SK-N-SH (cell line): ENCODE measurements at regions not wholly inside any gene's neighbourhood (a gene's known extent, or its start where the extent isn't known, plus 50 kb on each side); places are given as distances from the start of the nearest gene placed in this dataset.

ENCODE experiments used
- CTCF ChIA-PET: fragments of 300-600, 350-600 bp; formaldehyde crosslinking; extraction: SDS; loops from one replicate; lab custom pipeline; 2021; lab: Yijun Ruan, JAX
- POLR2A ChIA-PET: fragments of 350-600 bp; sonication (Branson Sonifier 250); formaldehyde crosslinking; extraction: SDS; loops from one replicate; lab custom pipeline; 2020; ENCODE audit warnings: antibody characterized with exemption, inconsistent platforms; lab: Yijun Ruan, JAX
- DNase-seq: peaks from one replicate; pipeline ENCODE4 v3.0.0; 2012
- H2AFZ ChIP-seq: fragments of 200-600 bp; sonication (generic); 2 replicates; pipeline ENCODE4 v1.8.1; 2016; ENCODE audit warnings: antibody characterized with exemption, mild to moderate bottlenecking, low read depth
- H3F3A ChIP-seq: fragments of 200-600 bp; sonication (generic); replicated peaks from 2 replicates; pipeline ENCODE3; 2016; ENCODE audit warnings: antibody characterized with exemption, mild to moderate bottlenecking; ENCODE audit not compliant: insufficient read depth
- H3K27ac ChIP-seq, 2 experiments: fragments of 200-500 bp in 1 of 2; fragments of 200-600 bp in 1 of 2; sonication (Bioruptor generic) in 1 of 2; sonication (generic), shearing (Covaris generic) in 1 of 2; 2 replicates each; pipeline versions ENCODE4 v1.5.1 to v1.6.1; 2014 to 2016; ENCODE audit warnings: low read depth in 2 of 2, inconsistent platforms in 1 of 2, low read length in 1 of 2, mild to moderate bottlenecking in 1 of 2, mixed read lengths in 1 of 2
- H3K27me3 ChIP-seq: fragments of 200-600 bp; sonication (generic), shearing (Covaris generic); 2 replicates; pipeline ENCODE4 v1.6.1; 2016; ENCODE audit warnings: mixed run types; ENCODE audit not compliant: insufficient read depth
- H3K36me3 ChIP-seq, 2 experiments: fragments of 200-500 bp in 1 of 2; fragments of 200-600 bp in 1 of 2; sonication (Bioruptor generic) in 1 of 2; sonication (generic) in 1 of 2; replicated peaks in 1 of 2; 2 replicates each; pipeline versions ENCODE3 to v1.5.1; 2014 to 2016; ENCODE audit warnings: low read length in 1 of 2, mild to moderate bottlenecking in 1 of 2; ENCODE audit not compliant: insufficient read depth in 2 of 2, control insufficient read depth in 1 of 2
- H3K4me1 ChIP-seq, 2 experiments: fragments of 200-500 bp in 1 of 2; fragments of 200-600 bp in 1 of 2; sonication (Bioruptor generic) in 1 of 2; sonication (generic), shearing (Covaris generic) in 1 of 2; 2 replicates each; pipeline versions ENCODE4 v1.5.1 to v1.6.1; 2014 to 2016; ENCODE audit warnings: low read depth in 1 of 2, low read length in 1 of 2, mixed run types in 1 of 2; ENCODE audit not compliant: insufficient read depth in 2 of 2, control insufficient read depth in 1 of 2
- H3K4me2 ChIP-seq: fragments of 200-600 bp; sonication (generic), shearing (Covaris generic); 2 replicates; pipeline ENCODE4 v1.6.1; 2017; ENCODE audit warnings: mixed run types
- H3K4me3 ChIP-seq, 2 experiments: fragments of 200-500 bp in 1 of 2; fragments of 200-600 bp in 1 of 2; sonication (Bioruptor generic) in 1 of 2; sonication (generic), shearing (Covaris generic) in 1 of 2; 2 replicates each; pipeline versions ENCODE4 v1.5.1 to v1.8.1; 2014 to 2016; ENCODE audit warnings: low read depth in 2 of 2, inconsistent platforms in 1 of 2, low read length in 1 of 2, mild to moderate bottlenecking in 1 of 2, mixed read lengths in 1 of 2, moderate library complexity in 1 of 2
- H3K79me2 ChIP-seq: fragments of 200-600 bp; sonication (generic); 2 replicates; pipeline ENCODE4 v1.8.1; 2017; ENCODE audit warnings: mild to moderate bottlenecking; ENCODE audit not compliant: insufficient read depth
- H3K9ac ChIP-seq: fragments of 200-600 bp; sonication (generic); 2 replicates; pipeline ENCODE4 v1.6.1; 2017; ENCODE audit warnings: mixed run types
- H3K9me2 ChIP-seq: fragments of 200-600 bp; sonication (generic); 2 replicates; pipeline ENCODE4 v1.6.1; 2017; ENCODE audit warnings: mixed run types
- H3K9me3 ChIP-seq: fragments of 200-600 bp; sonication (generic); 2 replicates; pipeline ENCODE4 v1.6.1; 2017; ENCODE audit warnings: mixed run types, mild to moderate bottlenecking, moderate library complexity
- H4K20me1 ChIP-seq: fragments of 200-600 bp; sonication (generic); 2 replicates; pipeline ENCODE4 v1.6.1; 2017; ENCODE audit warnings: mild to moderate bottlenecking, mixed run types; ENCODE audit not compliant: insufficient read depth
- CHD2 ChIP-seq: fragments of 150-350 bp; IDR thresholded peaks from 2 replicates; pipeline ENCODE4 v1.6.1; 2018; ENCODE audit warnings: low read length; ENCODE audit not compliant: partially characterized antibody
- EP300 ChIP-seq, 2 experiments: IDR thresholded peaks; 2 replicates each; pipeline versions ENCODE4 v1.4.0 to v1.6.1; 2012; ENCODE audit warnings: borderline replicate concordance in 1 of 2, low read depth in 1 of 2, low read length in 1 of 2
- EZH2phosphoT487 ChIP-seq: fragments of 200-600 bp; sonication (generic); IDR thresholded peaks from 2 replicates; pipeline ENCODE4 v1.6.1; 2017; ENCODE audit warnings: low read depth, mixed run types, mild to moderate bottlenecking, antibody characterized with exemption, moderate library complexity, borderline replicate concordance
- GABPA ChIP-seq: IDR thresholded peaks from 2 replicates; pipeline ENCODE4 v1.4.0; 2012; ENCODE audit warnings: low read depth, mild to moderate bottlenecking
- GATA2 ChIP-seq: sonication (generic); formaldehyde crosslinking; IDR thresholded peaks from 2 replicates; pipeline ENCODE4 v1.5.0; 2020; ENCODE audit warnings: mild to moderate bottlenecking, missing genetic modification reagents
- MEF2A ChIP-seq: IDR thresholded peaks from 2 replicates; pipeline ENCODE4 v1.4.0; 2012; ENCODE audit warnings: low read depth, borderline replicate concordance
- NRF1 ChIP-seq: IDR thresholded peaks from 2 replicates; pipeline ENCODE4 v1.6.1; 2012; ENCODE audit warnings: low read depth, mild to moderate bottlenecking, low read length
- RXRA ChIP-seq: IDR thresholded peaks from 2 replicates; pipeline ENCODE4 v1.4.0; 2012; ENCODE audit warnings: low read depth, mild to moderate bottlenecking, borderline replicate concordance
- SIN3A ChIP-seq: IDR thresholded peaks from 2 replicates; pipeline ENCODE4 v1.6.1; 2012; ENCODE audit warnings: low read depth, mild to moderate bottlenecking, low read length, moderate library complexity, borderline replicate concordance
- SMC3 ChIP-seq: IDR thresholded peaks from 2 replicates; pipeline ENCODE4 v1.6.1; 2012; ENCODE audit warnings: low read depth, low read length, improper control_type of control experiment
- TAF1 ChIP-seq: IDR thresholded peaks from 2 replicates; pipeline ENCODE4 v1.6.1; 2012; ENCODE audit warnings: low read depth, mild to moderate bottlenecking, low read length, moderate library complexity, borderline replicate concordance
- YY1 ChIP-seq: IDR thresholded peaks from 2 replicates; pipeline ENCODE4 v1.4.0; 2012; ENCODE audit warnings: low read depth, mild to moderate bottlenecking
- WGBS: methylation state at CpG from one replicate; pipeline ENCODE4 v1.1.6; 2017; ENCODE audit warnings: low lambda C conversion rate; 5-methylcytosine and 5-hydroxymethylcytosine counted together
- TF ChIP-seq, protein P1 (sequence below): IDR thresholded peaks from 2 replicates; pipeline ENCODE4; 2012
- TF ChIP-seq, protein P2 (sequence below): IDR thresholded peaks from 2 replicates; pipeline ENCODE4 v1.6.1; 2012; ENCODE audit warnings: mild to moderate bottlenecking, low read depth, low read length, moderate library complexity
- TF ChIP-seq, protein P3 (sequence below): IDR thresholded peaks from 2 replicates; pipeline ENCODE4 v1.4.0; 2012; ENCODE audit warnings: low read depth
- TF ChIP-seq, protein P4 (sequence below): fragments of 150-350 bp; IDR thresholded peaks from 2 replicates; pipeline ENCODE4 v1.6.1; 2016; ENCODE audit warnings: mild to moderate bottlenecking, low read depth, low read length

DNA sequence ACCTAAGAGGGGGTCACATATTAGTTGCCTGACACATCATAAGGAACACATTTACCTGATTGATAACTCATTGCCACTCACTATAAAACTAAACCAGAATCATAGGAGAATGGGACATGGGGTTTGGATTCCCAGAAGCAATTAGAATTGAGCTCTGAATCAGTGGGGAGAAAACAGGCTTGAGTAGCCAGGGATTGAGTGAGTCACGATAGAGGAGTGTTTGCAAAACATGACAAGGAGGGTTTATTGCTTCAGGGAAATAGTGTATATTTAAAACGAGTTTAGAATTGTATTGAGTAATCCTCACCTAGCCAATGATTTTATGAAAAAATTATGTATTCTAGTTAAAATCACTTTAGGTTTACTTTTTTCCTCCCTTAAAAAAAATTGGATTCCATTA is 101.1 kb upstream of the THRB start:
- no peaks in the 10 kb centered on the region for H3K9me2 ChIP-seq
- no peak overlapping the region for H3K4me2 ChIP-seq
- H3K9ac ChIP-seq, result no peak overlapping the region
- no peak overlapping the region for H3K27ac ChIP-seq
- no peaks in the 10 kb centered on the region for H3K4me1 ChIP-seq
- WGBS, result 46% methylated on average over 2 of the region's 2 CpGs
- TF ChIP-seq, protein P1, sequence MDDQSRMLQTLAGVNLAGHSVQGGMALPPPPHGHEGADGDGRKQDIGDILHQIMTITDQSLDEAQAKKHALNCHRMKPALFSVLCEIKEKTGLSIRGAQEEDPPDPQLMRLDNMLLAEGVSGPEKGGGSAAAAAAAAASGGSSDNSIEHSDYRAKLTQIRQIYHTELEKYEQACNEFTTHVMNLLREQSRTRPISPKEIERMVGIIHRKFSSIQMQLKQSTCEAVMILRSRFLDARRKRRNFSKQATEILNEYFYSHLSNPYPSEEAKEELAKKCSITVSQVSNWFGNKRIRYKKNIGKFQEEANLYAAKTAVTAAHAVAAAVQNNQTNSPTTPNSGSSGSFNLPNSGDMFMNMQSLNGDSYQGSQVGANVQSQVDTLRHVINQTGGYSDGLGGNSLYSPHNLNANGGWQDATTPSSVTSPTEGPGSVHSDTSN, result no peak
- no peak for TF ChIP-seq SMC3
- TF ChIP-seq, protein P2, sequence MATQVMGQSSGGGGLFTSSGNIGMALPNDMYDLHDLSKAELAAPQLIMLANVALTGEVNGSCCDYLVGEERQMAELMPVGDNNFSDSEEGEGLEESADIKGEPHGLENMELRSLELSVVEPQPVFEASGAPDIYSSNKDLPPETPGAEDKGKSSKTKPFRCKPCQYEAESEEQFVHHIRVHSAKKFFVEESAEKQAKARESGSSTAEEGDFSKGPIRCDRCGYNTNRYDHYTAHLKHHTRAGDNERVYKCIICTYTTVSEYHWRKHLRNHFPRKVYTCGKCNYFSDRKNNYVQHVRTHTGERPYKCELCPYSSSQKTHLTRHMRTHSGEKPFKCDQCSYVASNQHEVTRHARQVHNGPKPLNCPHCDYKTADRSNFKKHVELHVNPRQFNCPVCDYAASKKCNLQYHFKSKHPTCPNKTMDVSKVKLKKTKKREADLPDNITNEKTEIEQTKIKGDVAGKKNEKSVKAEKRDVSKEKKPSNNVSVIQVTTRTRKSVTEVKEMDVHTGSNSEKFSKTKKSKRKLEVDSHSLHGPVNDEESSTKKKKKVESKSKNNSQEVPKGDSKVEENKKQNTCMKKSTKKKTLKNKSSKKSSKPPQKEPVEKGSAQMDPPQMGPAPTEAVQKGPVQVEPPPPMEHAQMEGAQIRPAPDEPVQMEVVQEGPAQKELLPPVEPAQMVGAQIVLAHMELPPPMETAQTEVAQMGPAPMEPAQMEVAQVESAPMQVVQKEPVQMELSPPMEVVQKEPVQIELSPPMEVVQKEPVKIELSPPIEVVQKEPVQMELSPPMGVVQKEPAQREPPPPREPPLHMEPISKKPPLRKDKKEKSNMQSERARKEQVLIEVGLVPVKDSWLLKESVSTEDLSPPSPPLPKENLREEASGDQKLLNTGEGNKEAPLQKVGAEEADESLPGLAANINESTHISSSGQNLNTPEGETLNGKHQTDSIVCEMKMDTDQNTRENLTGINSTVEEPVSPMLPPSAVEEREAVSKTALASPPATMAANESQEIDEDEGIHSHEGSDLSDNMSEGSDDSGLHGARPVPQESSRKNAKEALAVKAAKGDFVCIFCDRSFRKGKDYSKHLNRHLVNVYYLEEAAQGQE, result no peak
- TF ChIP-seq, all 33 proteins: peak for 0
- Histone ChIP-seq H2AFZ (no peak overlapping the region), H4K20me1 (no peaks in the 10 kb centered on the region), H3K27me3 (no peaks in the 10 kb centered on the region), H3K36me3 (no peaks in the 10 kb centered on the region), H3F3A (no peaks in the 10 kb centered on the region), H3K79me2 (no peaks in the 10 kb centered on the region), H3K4me3 (no peak overlapping the region), H3K9me3 (no peaks in the 10 kb centered on the region)
- no peak for DNase-seq
- ChIA-PET POLR2A (no interaction called here), CTCF (no interaction called here)

DNA sequence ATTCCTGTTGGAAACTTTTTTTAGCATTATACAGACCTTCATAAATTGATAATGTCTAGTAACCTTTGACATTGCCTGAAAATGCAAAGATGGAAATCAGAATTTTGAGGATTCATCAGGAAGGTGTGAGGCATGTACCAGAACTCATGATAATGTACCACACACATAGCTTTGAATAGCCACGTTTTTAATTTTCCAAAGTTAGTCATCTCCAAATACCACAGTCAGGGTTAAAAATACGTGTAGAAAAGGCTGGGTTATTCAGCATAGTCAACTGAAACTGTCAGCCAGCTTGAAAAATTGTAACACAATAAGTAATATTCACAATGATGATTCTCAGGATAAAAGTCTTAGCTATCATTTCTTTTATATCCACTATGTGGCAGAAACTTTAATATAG is 102.0 kb upstream of the THRB start:
- H3K79me2 ChIP-seq, result no peaks in the 10 kb centered on the region
- no peak overlapping the region for H3K27ac ChIP-seq
- WGBS, result 21% methylated on average over 2 of the region's 2 CpGs
- TF ChIP-seq, protein P2, result no peak
- no peak for TF ChIP-seq GABPA
- TF ChIP-seq YY1, result no peak
- TF ChIP-seq EZH2phosphoT487, result no peak
- no peak for TF ChIP-seq NRF1
- TF ChIP-seq SIN3A, result no peak
- no peak for TF ChIP-seq MEF2A
- TF ChIP-seq, protein P1, result no peak
- no peak for TF ChIP-seq TAF1
- no peak for TF ChIP-seq EP300 (IDR thresholded peaks at IDR 0.05; ENCODE audit: borderline replicate concordance in 1 of 2, low read depth in 1 of 2, low read length in 1 of 2)
- TF ChIP-seq CHD2, result no peak
- no peak for TF ChIP-seq RXRA
- TF ChIP-seq GATA2 (CRISPR knock-in tag), result no peak
- TF ChIP-seq, protein P3, sequence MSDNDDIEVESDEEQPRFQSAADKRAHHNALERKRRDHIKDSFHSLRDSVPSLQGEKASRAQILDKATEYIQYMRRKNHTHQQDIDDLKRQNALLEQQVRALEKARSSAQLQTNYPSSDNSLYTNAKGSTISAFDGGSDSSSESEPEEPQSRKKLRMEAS, result no peak
- TF ChIP-seq, protein P4, sequence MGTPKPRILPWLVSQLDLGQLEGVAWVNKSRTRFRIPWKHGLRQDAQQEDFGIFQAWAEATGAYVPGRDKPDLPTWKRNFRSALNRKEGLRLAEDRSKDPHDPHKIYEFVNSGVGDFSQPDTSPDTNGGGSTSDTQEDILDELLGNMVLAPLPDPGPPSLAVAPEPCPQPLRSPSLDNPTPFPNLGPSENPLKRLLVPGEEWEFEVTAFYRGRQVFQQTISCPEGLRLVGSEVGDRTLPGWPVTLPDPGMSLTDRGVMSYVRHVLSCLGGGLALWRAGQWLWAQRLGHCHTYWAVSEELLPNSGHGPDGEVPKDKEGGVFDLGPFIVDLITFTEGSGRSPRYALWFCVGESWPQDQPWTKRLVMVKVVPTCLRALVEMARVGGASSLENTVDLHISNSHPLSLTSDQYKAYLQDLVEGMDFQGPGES, result no peak

More for the DNA sequence above, 102.0 kb upstream of the THRB start:
- POLR2A ChIA-PET, result no interaction called here
- H3K4me1 ChIP-seq, result no peaks in the 10 kb centered on the region
- no peak overlapping the region for H2AFZ ChIP-seq
- H3K9me3 ChIP-seq, result no peaks in the 10 kb centered on the region
- no peaks in the 10 kb centered on the region for H3K27me3 ChIP-seq
- DNase-seq, result no peak
- H3K9ac ChIP-seq, result no peak overlapping the region
- no peaks in the 10 kb centered on the region for H3K36me3 ChIP-seq
- H3F3A ChIP-seq, result no peaks in the 10 kb centered on the region
- H4K20me1 ChIP-seq, result no peaks in the 10 kb centered on the region
- CTCF ChIA-PET, result interaction anchor here (1.3 kb wide), 1 partner anchor 14 kb away, joined by 5 read pairs; no protein-coding TSS in a partner anchor
- H3K9me2 ChIP-seq, result no peaks in the 10 kb centered on the region
- no peak overlapping the region for H3K4me3 ChIP-seq
- no peak overlapping the region for H3K4me2 ChIP-seq
